ENCODE measurements at regions not wholly inside any gene's neighbourhood (a gene's known extent, or its start where the extent isn't known, plus 50 kb on each side); places are given as distances from the start of the nearest gene placed in this dataset.

GRCh38 chr20:63071541-63072181 lies 64.9 kb upstream of the BHLHE23 start:
- Mint-ChIP-seq H3K4me1 (no peaks in the 10 kb centered on the region), H3K27me3 (ENCODE audit: low read depth) (peaks cover 75% of the 10 kb centered on the region), H3K4me3 (no peak overlapping the region), H3K9me3 (peaks cover 8% of the 10 kb centered on the region), H3K36me3 (ENCODE audit: low read depth) (no peaks in the 10 kb centered on the region), H3K27ac (no peak overlapping the region)
- no peak for TF ChIP-seq CTCF (IDR thresholded peaks at IDR 0.05; ENCODE audit: unreplicated experiment in 3 of 3)

- TF ChIP-seq CTCF (IDR thresholded peaks at IDR 0.05; ENCODE audit: unreplicated experiment in 3 of 3), result no peak
- no peak overlapping the region for H3K4me3 Mint-ChIP-seq
- no peaks in the 10 kb centered on the region for H3K4me1 Mint-ChIP-seq
- no peaks in the 10 kb centered on the region for H3K36me3 Mint-ChIP-seq (ENCODE audit: low read depth)
- H3K9me3 Mint-ChIP-seq, result peaks cover 3% of the 10 kb centered on the region
- H3K27me3 Mint-ChIP-seq (ENCODE audit: low read depth), result peaks cover 72% of the 10 kb centered on the region
- H3K27ac Mint-ChIP-seq, result no peak overlapping the region
Observed at GRCh38 chr20:63070771-63071540, 64.2 kb upstream of the BHLHE23 start.

- H3K4me1 Mint-ChIP-seq, result no peaks in the 10 kb centered on the region
- H3K27me3 Mint-ChIP-seq (ENCODE audit: low read depth), result peaks cover 65% of the 10 kb centered on the region
- H3K27ac Mint-ChIP-seq, result no peak overlapping the region
- TF ChIP-seq CTCF (IDR thresholded peaks at IDR 0.05; ENCODE audit: unreplicated experiment in 3 of 3), result no peak
- peaks cover 3% of the 10 kb centered on the region for H3K9me3 Mint-ChIP-seq
- no peak overlapping the region for H3K4me3 Mint-ChIP-seq
- H3K36me3 Mint-ChIP-seq (ENCODE audit: low read depth), result no peaks in the 10 kb centered on the region
Observed at GRCh38 chr20:63070301-63070625, 63.5 kb upstream of the BHLHE23 start.

- no peaks in the 10 kb centered on the region for H3K4me1 Mint-ChIP-seq
- no peak overlapping the region for H3K4me3 Mint-ChIP-seq
- H3K9me3 Mint-ChIP-seq, result peaks cover 3% of the 10 kb centered on the region
- TF ChIP-seq CTCF (IDR thresholded peaks at IDR 0.05; ENCODE audit: unreplicated experiment in 3 of 3), result no peak
- no peaks in the 10 kb centered on the region for H3K36me3 Mint-ChIP-seq (ENCODE audit: low read depth)
- H3K27me3 Mint-ChIP-seq (ENCODE audit: low read depth), result peaks cover 58% of the 10 kb centered on the region
- H3K27ac Mint-ChIP-seq, result no peak overlapping the region
Observed at GRCh38 chr20:63068711-63069367, 62.1 kb upstream of the BHLHE23 start.

GRCh38 chr20:63067721-63068560 lies 61.2 kb upstream of the BHLHE23 start:
- Mint-ChIP-seq H3K27ac (no peak overlapping the region), H3K4me1 (no peaks in the 10 kb centered on the region), H3K27me3 (ENCODE audit: low read depth) (peaks cover 57% of the 10 kb centered on the region), H3K36me3 (ENCODE audit: low read depth) (no peaks in the 10 kb centered on the region), H3K9me3 (peaks cover 2% of the 10 kb centered on the region), H3K4me3 (no peak overlapping the region)
- no peak for TF ChIP-seq CTCF (IDR thresholded peaks at IDR 0.05; ENCODE audit: unreplicated experiment in 3 of 3)
